ENCODE measurements at regions not wholly inside any gene's neighbourhood (a gene's known extent, or its start where the extent isn't known, plus 50 kb on each side); places are given as distances from the start of the nearest gene placed in this dataset.
A peak's percentile ranks its signal among the peaks of the same experiment; 100 is the strongest.
"Not testable (repeated sequence)": the region's sequence is repeated elsewhere in the genome, so short reads cannot be mapped to it uniquely, and the experiment has no call there.

- peak in 1 of 3 donors; percentile 44 for DNase-seq
These were observed 256.9 kb downstream of the PARM1 start for GRCh38 chr4:75189711-75190335.

DNA sequence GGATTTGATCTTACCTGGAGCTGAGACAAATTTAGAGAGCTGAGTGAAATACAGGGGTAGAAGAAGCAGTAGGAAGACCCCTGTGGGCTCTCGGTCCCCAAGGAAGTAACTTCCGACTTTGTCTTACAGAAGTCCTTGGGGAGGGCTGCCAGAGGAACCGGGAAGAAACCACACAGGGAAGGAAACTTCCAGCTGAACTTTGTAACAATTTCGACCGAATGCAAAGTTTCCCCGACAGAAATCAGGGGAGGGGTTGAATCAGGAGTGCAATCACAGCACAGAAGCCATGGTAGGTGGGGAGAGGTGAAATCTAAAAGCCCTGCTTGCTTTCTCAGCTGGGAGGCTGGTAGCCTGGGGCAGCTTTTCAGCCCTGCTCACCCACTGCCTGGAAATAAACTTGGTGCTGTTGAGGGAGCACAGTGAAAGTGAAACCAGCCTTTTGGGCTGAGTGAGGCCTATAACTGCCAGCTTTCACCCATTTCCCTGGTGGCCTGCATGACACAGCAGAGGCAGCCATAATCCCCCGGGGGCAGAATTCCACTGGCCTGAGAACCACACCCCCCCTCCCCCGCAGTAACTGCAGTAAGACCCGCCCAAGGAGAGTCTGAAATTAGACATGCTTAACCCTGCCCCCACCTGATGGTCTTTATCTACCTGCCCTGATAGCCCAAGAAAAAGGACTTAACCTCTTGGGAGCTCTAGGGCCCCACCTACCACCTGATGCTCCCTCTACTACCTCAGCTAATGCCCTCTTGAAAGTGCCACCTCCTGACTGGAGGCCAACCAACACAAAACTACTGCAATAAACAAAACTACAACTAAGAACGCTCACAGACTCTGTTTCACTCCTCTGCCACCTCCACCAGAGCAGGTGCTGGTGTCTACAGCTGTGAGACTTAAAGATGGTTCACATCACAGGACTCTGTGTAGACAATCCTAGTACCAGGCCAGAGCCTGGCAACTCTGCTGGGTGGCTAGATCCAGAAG lies 248.2 kb downstream of the PARM1 start:
- DNase-seq, result no peak

- DNase-seq, result no peak
These were observed 247.3 kb downstream of the PARM1 start for GRCh38 chr4:75180217-75180616.

DNA sequence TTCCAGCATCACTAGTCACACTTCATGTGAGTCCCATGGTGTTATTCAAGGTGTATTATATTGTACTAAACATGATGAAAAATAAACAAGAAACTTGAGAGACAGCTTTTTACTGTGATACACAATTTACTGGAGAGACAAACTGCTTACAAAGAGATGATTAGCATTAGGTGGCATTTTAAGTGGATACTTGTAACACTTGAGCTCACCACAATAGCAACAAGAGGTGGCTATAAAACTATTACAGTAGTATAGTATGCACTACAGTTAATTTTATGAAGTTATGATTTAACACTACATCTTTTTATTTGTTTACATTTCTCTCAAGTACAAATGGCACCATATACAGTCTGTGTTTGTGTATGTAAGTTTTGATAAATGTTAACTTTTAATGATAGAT lies 246.6 kb downstream of the PARM1 start:
- no peak for DNase-seq

DNA sequence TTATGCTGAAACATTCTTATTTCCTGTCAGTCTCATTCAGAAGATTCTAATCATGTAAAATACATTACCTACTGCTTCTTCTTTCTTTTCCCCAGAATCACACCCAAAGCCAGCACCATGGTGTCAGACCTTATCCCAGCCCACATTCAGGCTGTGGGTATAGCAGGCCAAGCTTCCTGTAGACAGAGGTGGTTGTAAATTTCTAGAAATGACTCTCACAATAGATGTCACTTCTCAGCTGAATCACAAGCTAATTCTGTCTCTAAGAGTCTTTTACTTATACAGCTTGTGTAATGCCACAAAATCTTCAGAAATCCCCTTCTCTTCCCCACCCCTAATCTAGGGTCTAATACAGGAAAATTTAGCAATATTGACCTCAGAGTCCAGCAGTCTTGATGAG lies 239.6 kb downstream of the PARM1 start:
- no peak for DNase-seq

GRCh38 chr4:75169427-75169826 lies 236.5 kb downstream of the PARM1 start:
- peak; percentile 44 to 71 (median 53) for DNase-seq

DNA sequence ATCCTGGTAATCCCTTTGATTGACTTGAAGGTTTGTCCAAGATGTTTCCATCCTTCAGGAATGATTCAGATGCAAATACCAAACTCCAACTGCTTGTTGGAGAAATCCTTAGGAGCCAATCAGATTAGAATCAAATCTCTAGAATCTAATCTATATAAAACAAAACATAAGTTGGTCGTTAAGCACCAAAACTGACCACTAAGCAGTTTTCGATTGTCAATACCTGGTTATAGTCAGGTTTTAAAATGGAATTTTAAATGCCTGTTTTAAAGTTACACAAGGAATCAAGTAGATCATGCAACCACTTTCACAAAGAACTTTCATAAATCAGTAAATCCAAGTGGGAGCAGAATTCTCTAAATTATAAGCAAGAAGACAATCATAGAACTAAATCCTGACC lies 236.1 kb downstream of the PARM1 start:
- DNase-seq, result no peak

- DNase-seq, result no peak
These were observed 235.6 kb downstream of the PARM1 start for GRCh38 chr4:75168548-75168947.

DNA sequence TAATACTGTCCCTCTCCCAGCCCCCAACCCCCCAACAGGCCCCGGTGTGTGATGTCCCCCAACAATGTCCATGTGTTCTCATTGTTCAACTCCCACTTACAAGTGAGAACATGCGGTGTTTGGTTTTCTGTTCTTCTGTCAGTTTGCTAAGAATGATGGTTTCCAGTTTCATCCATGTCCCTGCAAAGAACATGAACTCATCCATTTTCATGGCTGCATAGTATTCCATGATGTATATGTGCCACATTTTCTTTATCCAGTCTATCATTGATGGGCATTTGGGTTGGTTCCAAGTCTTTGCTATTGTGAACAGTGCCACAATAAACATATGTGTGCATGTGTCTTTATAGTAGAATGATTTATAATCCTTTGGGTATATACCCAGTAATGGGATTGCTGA lies 232.2 kb downstream of the PARM1 start:
- not testable (repeated sequence) for DNase-seq

GRCh38 chr4:75158451-75158850 lies 225.5 kb downstream of the PARM1 start:
- DNase-seq, result no peak

DNA sequence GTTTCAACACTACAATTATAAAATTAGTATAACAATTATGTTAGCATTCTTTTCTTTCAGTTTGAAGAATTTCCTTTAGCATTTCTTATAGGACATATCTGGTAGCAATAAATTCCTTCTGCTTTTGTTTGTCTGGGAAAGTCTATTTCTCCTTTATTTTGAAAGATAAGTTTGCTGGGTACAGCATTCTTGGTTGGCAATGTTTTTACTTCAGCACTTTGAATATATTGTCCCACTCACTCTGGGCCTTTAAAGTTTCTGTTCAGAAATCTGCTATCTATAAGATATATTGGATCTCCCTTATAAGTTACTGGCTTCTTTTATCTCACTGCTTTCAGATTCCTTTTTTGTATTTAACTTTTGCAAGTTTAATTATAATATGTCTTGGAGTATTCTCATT lies 222.1 kb downstream of the PARM1 start:
- DNase-seq, result no peak

GRCh38 chr4:75146223-75146622 lies 213.3 kb downstream of the PARM1 start:
- no peak for DNase-seq

- DNase-seq, result no peak
These were observed 211.6 kb downstream of the PARM1 start for GRCh38 chr4:75144475-75144874.

- peak in 1 of 3 donors; percentile 41 for DNase-seq
These were observed 209.9 kb downstream of the PARM1 start for GRCh38 chr4:75142850-75143249.

GRCh38 chr4:75142382-75142781 lies 209.5 kb downstream of the PARM1 start:
- peak in 2 of 3 donors; percentile 9 to 39 for DNase-seq

- peak in 1 of 3 donors; percentile 7 for DNase-seq
These were observed 208.2 kb downstream of the PARM1 start for GRCh38 chr4:75141162-75141561.

DNA sequence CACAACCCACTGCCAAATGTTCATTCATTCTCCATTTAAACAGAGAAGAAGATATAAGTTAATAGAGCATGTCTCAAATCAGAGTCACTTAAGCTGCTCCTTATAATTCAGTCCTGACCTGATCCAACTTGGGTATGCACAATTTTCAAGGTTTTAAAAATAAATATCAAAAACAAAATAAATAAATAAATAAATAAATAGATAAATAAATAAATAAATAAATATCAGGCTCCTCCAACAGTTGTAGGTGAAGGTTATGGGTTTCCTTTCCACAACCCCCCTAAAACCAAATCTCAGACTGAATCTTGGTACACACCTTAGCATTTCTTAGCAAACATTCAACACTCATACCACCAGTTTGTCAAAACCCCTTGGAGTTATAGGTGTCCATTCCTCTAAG lies 204.4 kb downstream of the PARM1 start:
- no peak for DNase-seq

DNA sequence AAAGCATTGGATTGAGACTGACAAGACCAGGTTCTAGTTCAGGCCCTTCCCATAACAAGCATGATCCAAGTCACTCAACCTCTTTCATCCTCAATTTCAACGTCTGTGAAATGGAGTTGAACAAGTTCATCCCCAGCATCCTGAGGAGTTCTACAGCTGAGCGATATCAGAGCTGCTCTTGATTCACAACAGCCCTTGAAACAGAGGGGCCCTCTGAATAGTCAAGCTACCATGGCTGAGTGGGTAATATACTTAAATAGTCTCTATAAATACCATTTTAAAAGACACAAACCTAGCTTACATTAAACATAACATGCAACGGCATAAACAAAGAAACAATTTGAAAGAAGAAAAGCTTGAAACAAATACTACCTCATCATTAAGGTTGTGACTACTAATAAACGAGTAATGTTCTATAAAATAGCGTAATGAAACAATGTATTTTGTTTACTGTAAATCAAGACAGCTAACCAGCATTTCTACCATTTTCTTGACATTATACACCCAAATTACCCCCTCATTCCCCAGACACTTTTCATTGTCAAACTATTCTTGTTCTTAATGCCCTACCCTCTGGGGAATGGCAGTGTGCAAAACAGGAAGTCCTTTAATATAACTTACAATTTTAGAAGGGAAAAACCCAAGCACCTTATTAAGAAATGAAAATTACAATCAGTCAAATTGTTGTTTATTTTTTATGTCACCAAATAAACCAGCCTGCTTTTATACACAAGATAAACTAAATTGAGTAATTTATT lies 202.3 kb downstream of the PARM1 start:
- no peak for DNase-seq

DNA sequence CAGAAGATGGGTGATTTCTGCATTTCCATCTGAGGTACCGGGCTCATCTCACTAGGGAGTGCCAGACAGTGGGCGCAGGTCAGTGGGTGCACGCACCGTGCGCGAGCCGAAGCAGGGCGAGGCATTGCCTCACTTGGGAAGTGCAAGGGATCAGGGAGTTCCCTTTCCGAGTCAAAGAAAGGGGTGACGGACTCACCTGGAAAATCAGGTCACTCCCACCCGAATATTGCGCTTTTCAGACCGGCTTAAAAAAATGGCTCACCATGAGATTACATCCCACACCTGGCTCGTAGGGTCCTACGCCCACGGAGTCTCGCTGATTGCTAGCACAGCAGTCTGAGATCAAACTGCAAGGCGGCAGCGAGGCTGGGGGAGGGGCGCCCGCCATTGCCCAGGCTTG lies 194.0 kb downstream of the PARM1 start:
- DNase-seq, result not testable (repeated sequence)

DNA sequence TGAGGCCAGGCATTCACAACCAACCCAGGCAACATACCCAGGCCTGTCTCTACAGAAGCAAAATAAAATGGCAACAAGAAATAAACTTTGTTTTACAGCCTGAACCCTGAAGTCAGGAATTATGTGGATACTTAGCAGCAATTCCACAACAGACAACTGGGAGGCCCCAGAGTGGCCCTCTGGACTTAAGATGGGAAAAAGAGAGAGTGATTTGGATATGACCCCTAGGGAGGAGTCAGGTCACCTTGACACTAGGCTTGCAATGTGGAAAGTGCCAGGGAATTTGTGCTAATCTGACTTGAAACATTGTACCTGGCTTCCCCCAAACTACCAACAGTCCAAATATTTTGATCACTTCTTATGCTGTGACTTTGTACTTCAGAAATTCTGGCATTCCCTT lies 193.1 kb downstream of the PARM1 start:
- DNase-seq, result no peak

GRCh38 chr4:75122424-75123014 lies 189.6 kb downstream of the PARM1 start:
- DNase-seq, result no peak

GRCh38 chr4:75118739-75119138 lies 185.8 kb downstream of the PARM1 start:
- DNase-seq, result no peak

Data from muscle of back (tissue), 3 donors.